Activated CD4-positive, alpha-beta T cell treated with anti-CD3 and anti-CD28 coated beads, Interleukin-10, Interleukin-2, amounts not matched to agents 100 ng/mL and 50 ng/mL, durations not matched to agents 16 hours and 8 hours (primary cell): ENCODE measurements at regions not wholly inside any gene's neighbourhood (a gene's known extent, or its start where the extent isn't known, plus 50 kb on each side); places are given as distances from the start of the nearest gene placed in this dataset.

Experiments used
- DNase-seq: peaks from one replicate; pipeline ENCODE4 v3.0.0-alpha.2; 2020

GRCh38 chr6:2534406-2535042 is 216.2 kb downstream of the MYLK4 start:
- no peak for DNase-seq

GRCh38 chr6:2531426-2532215 is 219.1 kb downstream of the MYLK4 start:
- peak; percentile 7 for DNase-seq

- no peak for DNase-seq
These were observed 221.5 kb downstream of the MYLK4 start for GRCh38 chr6:2529211-2529719.

- DNase-seq = no peak
These were observed 222.6 kb downstream of the MYLK4 start for GRCh38 chr6:2528156-2528555.

GRCh38 chr6:2526766-2527165 is 224.0 kb downstream of the MYLK4 start:
- DNase-seq = no peak

GRCh38 chr6:2524090-2524489 is 226.6 kb downstream of the MYLK4 start:
- peak; percentile 6 for DNase-seq

GRCh38 chr6:2523061-2523460 is 227.7 kb downstream of the MYLK4 start:
- DNase-seq = no peak

- no peak for DNase-seq
These were observed 228.2 kb downstream of the MYLK4 start for GRCh38 chr6:2522521-2522920.

GRCh38 chr6:2517855-2518473 is 232.8 kb downstream of the MYLK4 start:
- DNase-seq = no peak

GRCh38 chr6:2517401-2517800 is 233.3 kb downstream of the MYLK4 start:
- DNase-seq = no peak

GRCh38 chr6:2516059-2516458 is 234.7 kb downstream of the MYLK4 start:
- no peak for DNase-seq

GRCh38 chr6:2514965-2515543 is 235.7 kb downstream of the MYLK4 start:
- DNase-seq = no peak

GRCh38 chr6:2512802-2513201 is 237.9 kb downstream of the MYLK4 start:
- no peak for DNase-seq

- DNase-seq = no peak
These were observed 240.4 kb downstream of the MYLK4 start for GRCh38 chr6:2510316-2510715.

GRCh38 chr6:2509711-2510110 is 241.0 kb downstream of the MYLK4 start:
- no peak for DNase-seq

- no peak for DNase-seq
These were observed 242.7 kb downstream of the MYLK4 start for GRCh38 chr6:2508071-2508470.

- no peak for DNase-seq
These were observed 243.1 kb downstream of the MYLK4 start for GRCh38 chr6:2507521-2508037.

GRCh38 chr6:2507016-2507415 is 243.7 kb downstream of the MYLK4 start:
- DNase-seq = no peak

GRCh38 chr6:2505624-2506023 is 245.1 kb downstream of the MYLK4 start:
- no peak for DNase-seq

GRCh38 chr6:2504495-2505064 is 246.1 kb downstream of the MYLK4 start:
- no peak for DNase-seq

GRCh38 chr6:2503816-2504494 is 246.8 kb downstream of the MYLK4 start:
- no peak for DNase-seq

- DNase-seq = no peak
These were observed 247.6 kb downstream of the MYLK4 start for GRCh38 chr6:2502998-2503674.
